AG04450 (cell line): ENCODE measurements at regions not wholly inside any gene's neighbourhood (a gene's known extent, or its start where the extent isn't known, plus 50 kb on each side); places are given as distances from the start of the nearest gene placed in this dataset.

Experiments
- CTCF ChIA-PET: fragments of 300-600, 350-600 bp; formaldehyde crosslinking; extraction: SDS; loops from one replicate; lab custom pipeline; 2022; ENCODE audit warnings: antibody characterized with exemption, inconsistent platforms; lab: Charles Lee
- POLR2A ChIA-PET: fragments of 350-600 bp; formaldehyde crosslinking; extraction: SDS; loops from one replicate; lab custom pipeline; 2021; ENCODE audit warnings: antibody characterized with exemption, inconsistent platforms; lab: Yijun Ruan, JAX
- DNase-seq: peaks from one replicate; pipeline ENCODE4 v3.0.0-alpha.2; 2011; ENCODE audit warnings: low read depth, low spot score
- H3K27ac ChIP-seq: one replicate; pipeline ENCODE4 v1.5.1; 2012; ENCODE audit warnings: low read depth, low read length, control low read depth
- H3K27me3 ChIP-seq: one replicate; pipeline ENCODE4 v1.6.0; 2012; ENCODE audit warnings: low read length; ENCODE audit not compliant: control insufficient read depth, insufficient read depth
- H3K4me3 ChIP-seq: 2 replicates; pipeline ENCODE4 v1.5.1; 2011; ENCODE audit warnings: mild to moderate bottlenecking, low read depth, low read length, control low read depth
- H3K9me3 ChIP-seq: 2 replicates; pipeline ENCODE4 v1.5.1; 2012; ENCODE audit warnings: low read length; ENCODE audit not compliant: control insufficient read depth, insufficient read depth
- TF ChIP-seq, protein P1 (sequence below): IDR thresholded peaks from 2 replicates; pipeline ENCODE4 v1.5.1; 2011; ENCODE audit warnings: low read depth, low read length, control low read depth, inconsistent platforms

DNA sequence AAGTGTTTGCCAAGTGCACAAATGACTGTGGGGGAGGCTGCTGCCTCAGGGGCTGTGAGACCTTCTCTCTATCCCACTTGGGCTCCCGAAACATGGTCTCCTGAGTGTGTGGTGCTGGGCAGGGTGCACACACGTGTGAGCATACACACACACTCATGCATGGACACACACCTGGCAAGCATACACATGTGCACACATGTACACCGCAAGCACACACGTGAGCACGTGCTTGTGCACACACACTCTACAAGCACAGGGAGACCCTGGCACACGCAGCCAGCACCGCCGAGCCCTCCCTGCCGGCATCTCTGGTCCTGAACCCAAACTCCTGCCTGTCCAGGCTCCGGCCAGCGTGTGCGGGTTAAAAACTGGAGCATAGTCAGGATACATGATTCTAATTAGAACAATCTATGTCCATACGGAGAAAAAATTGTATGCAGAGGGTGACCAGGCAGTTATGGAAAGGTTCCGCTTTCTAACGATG, 79.4 kb upstream of the TTC34 start:
- POLR2A ChIA-PET = no interaction called here
- Histone ChIP-seq H3K27ac (no peak overlapping the region), H3K9me3 (peaks cover 100% of the 10 kb centered on the region), H3K4me3 (no peak overlapping the region), H3K27me3 (no peaks in the 10 kb centered on the region)
- no peak for DNase-seq
- TF ChIP-seq, protein P1, sequence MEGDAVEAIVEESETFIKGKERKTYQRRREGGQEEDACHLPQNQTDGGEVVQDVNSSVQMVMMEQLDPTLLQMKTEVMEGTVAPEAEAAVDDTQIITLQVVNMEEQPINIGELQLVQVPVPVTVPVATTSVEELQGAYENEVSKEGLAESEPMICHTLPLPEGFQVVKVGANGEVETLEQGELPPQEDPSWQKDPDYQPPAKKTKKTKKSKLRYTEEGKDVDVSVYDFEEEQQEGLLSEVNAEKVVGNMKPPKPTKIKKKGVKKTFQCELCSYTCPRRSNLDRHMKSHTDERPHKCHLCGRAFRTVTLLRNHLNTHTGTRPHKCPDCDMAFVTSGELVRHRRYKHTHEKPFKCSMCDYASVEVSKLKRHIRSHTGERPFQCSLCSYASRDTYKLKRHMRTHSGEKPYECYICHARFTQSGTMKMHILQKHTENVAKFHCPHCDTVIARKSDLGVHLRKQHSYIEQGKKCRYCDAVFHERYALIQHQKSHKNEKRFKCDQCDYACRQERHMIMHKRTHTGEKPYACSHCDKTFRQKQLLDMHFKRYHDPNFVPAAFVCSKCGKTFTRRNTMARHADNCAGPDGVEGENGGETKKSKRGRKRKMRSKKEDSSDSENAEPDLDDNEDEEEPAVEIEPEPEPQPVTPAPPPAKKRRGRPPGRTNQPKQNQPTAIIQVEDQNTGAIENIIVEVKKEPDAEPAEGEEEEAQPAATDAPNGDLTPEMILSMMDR = no peak
- CTCF ChIA-PET = no interaction called here

DNA sequence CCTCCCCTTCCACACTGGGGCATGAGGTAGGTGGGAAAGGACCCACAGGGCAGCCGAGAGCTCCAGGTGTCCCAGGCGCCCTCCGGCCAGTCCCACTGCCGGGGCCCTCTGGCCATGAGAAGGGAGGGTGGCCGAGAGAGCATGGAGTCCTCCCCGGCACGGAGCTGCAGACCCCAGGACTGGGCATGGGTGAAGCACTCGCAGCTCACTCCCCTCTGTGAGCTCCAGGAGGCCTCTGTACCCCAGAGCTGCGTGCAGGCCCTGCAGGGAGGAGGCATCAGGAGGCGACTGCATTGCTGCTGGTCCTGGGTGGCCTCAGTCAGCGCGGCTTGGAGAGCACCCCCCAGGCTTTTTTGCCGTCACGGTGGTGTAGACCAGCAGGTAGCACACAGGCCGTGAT, 80.1 kb upstream of the TTC34 start:
- Histone ChIP-seq H3K9me3 (peaks cover 100% of the 10 kb centered on the region), H3K27me3 (no peaks in the 10 kb centered on the region), H3K4me3 (no peak overlapping the region), H3K27ac (no peak overlapping the region)
- ChIA-PET POLR2A (no interaction called here), CTCF (no interaction called here)
- DNase-seq = no peak
- TF ChIP-seq, protein P1 = no peak

DNA sequence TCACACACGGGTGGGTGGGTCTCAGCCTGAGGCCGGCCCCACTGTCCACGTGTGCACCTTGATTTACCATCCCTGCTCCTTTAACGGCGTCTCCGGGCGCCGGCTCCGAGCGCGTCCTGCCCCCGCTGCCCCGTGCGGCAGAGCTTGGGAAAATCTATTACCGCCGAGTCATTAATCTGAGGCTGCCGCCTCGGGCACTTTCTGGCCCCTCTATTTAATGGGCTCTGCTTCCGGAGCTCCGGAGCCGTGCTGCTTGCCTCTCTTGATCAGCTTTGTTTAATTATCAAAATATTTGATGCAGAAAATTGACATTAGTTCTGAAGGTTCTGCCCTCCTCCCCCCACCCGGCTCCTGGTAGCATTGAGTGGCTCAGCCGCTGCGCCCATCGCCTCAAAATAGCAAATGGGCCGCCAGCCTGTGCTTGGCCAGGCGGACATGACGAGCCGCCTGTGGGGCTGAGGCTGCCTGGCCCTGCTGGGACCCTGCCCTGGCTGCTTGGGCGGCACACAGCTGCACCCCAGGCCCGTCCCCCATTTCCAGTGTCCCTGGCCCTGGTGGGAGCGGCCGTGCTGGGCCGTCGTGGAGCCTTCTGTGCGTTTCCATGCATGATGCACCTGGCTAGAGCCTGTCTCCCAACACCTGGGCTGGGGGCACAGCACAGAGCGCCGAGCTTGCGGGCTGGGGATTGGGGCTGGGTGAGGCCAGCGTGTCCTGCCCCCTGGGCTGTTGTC, 81.6 kb upstream of the TTC34 start:
- POLR2A ChIA-PET = no interaction called here
- H3K4me3 ChIP-seq = no peak overlapping the region
- CTCF ChIA-PET = no interaction called here
- H3K27me3 ChIP-seq = no peaks in the 10 kb centered on the region
- H3K9me3 ChIP-seq = peaks cover 100% of the 10 kb centered on the region
- DNase-seq = no peak
- TF ChIP-seq, protein P1 = no peak
- no peak overlapping the region for H3K27ac ChIP-seq

DNA sequence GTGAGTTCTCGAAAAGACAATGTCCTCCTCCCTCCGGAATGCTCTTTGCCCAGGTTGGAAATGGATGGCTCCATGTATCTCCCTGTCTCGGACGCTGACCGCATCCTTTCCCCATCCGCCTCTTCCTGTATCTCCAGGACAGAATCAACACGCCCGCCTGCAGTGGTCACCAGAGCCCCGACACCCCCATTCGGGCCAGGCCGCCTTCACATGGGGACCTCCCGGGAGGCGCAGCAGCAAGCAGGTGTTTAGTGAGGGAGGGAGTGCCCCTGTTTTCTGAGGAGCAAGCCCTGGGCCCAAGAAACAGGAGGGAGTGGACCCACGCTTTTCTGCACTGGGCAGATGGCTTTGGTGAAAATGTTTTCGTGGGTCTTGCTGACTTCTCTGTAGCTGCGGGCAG, 83.5 kb upstream of the TTC34 start:
- POLR2A ChIA-PET = no interaction called here
- peaks cover 99% of the 10 kb centered on the region for H3K9me3 ChIP-seq
- DNase-seq = no peak
- H3K27ac ChIP-seq = no peak overlapping the region
- no peaks in the 10 kb centered on the region for H3K27me3 ChIP-seq
- TF ChIP-seq, protein P1 = no peak
- CTCF ChIA-PET = no interaction called here
- no peak overlapping the region for H3K4me3 ChIP-seq

DNA sequence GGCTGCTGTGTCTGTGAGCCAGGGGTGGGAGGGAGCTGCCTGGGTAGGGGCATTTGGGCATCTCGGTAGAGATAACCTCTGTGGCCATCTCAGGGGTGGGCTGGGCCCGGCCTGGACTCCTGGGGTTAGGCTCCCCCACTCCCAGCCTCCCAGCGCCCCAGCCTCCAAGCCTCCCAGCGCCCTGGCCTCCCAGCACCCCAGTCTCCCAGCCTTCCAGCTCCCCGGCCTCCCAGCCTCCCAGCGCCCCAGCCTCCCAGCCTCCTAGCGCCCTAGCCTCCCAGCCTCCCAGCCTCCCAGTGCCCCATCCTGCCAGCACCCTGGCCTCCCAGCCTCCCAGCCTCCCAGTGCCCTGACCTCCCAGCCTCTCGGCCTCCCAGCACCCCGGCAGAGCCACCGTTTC, 85.1 kb upstream of the TTC34 start:
- no peaks in the 10 kb centered on the region for H3K27me3 ChIP-seq
- no peak overlapping the region for H3K27ac ChIP-seq
- no peak for DNase-seq
- ChIA-PET CTCF (no interaction called here), POLR2A (no interaction called here)
- peaks cover 99% of the 10 kb centered on the region for H3K9me3 ChIP-seq
- TF ChIP-seq, protein P1 = no peak
- no peak overlapping the region for H3K4me3 ChIP-seq
